ENCODE measurements at regions not wholly inside any gene's neighbourhood (a gene's known extent, or its start where the extent isn't known, plus 50 kb on each side); places are given as distances from the start of the nearest gene placed in this dataset.
"Not testable (repeated sequence)": the region's sequence is repeated elsewhere in the genome, so short reads cannot be mapped to it uniquely, and the experiment has no call there.

GRCh38 chr6:18595774-18596530 is 208.8 kb downstream of the RNF144B start:
- DNase-seq (ENCODE audit: low read depth), result peak; percentile 12

GRCh38 chr6:18596531-18596835 is 209.3 kb downstream of the RNF144B start:
- no peak for DNase-seq (ENCODE audit: low read depth)

- no peak for DNase-seq (ENCODE audit: low read depth)
These were observed 211.6 kb downstream of the RNF144B start for GRCh38 chr6:18598551-18599264.

GRCh38 chr6:18600255-18600654 is 213.1 kb downstream of the RNF144B start:
- no peak for DNase-seq (ENCODE audit: low read depth)

GRCh38 chr6:18601516-18602020 is 214.4 kb downstream of the RNF144B start:
- no peak for DNase-seq (ENCODE audit: low read depth)

- no peak for DNase-seq (ENCODE audit: low read depth)
These were observed 215.8 kb downstream of the RNF144B start for GRCh38 chr6:18602931-18603330.

- no peak for DNase-seq (ENCODE audit: low read depth)
These were observed 216.2 kb downstream of the RNF144B start for GRCh38 chr6:18603361-18603760.

GRCh38 chr6:18605841-18606240 is 218.7 kb downstream of the RNF144B start:
- no peak for DNase-seq (ENCODE audit: low read depth)

- no peak for DNase-seq (ENCODE audit: low read depth)
These were observed 222.6 kb downstream of the RNF144B start for GRCh38 chr6:18609715-18610114.

GRCh38 chr6:18613319-18613925 is 226.3 kb downstream of the RNF144B start:
- no peak for DNase-seq (ENCODE audit: low read depth)

- no peak for DNase-seq (ENCODE audit: low read depth)
These were observed 242.4 kb downstream of the RNF144B start for GRCh38 chr6:18629571-18629970.

GRCh38 chr6:18632670-18633410 is 245.7 kb downstream of the RNF144B start:
- no peak for DNase-seq (ENCODE audit: low read depth)

- no peak for DNase-seq (ENCODE audit: low read depth)
These were observed 247.8 kb downstream of the RNF144B start for GRCh38 chr6:18634912-18635311.

- DNase-seq (ENCODE audit: low read depth), result no peak
These were observed 253.0 kb downstream of the RNF144B start for GRCh38 chr6:18640134-18640533.

- DNase-seq (ENCODE audit: low read depth), result no peak
These were observed 253.6 kb downstream of the RNF144B start for GRCh38 chr6:18640754-18641153.

GRCh38 chr6:18654821-18655220 is 267.7 kb downstream of the RNF144B start:
- DNase-seq (ENCODE audit: low read depth), result no peak

- no peak for DNase-seq (ENCODE audit: low read depth)
These were observed 269.4 kb downstream of the RNF144B start for GRCh38 chr6:18656506-18656905.

GRCh38 chr6:18659994-18660393 is 272.8 kb downstream of the RNF144B start:
- not testable (repeated sequence) for DNase-seq (ENCODE audit: low read depth)

GRCh38 chr6:18663011-18663410 is 275.9 kb downstream of the RNF144B start:
- no peak for DNase-seq (ENCODE audit: low read depth)

GRCh38 chr6:18664401-18664800 is 277.3 kb downstream of the RNF144B start:
- DNase-seq (ENCODE audit: low read depth), result no peak

- no peak for DNase-seq (ENCODE audit: low read depth)
These were observed 280.5 kb downstream of the RNF144B start for GRCh38 chr6:18667612-18668011.

GRCh38 chr6:18668994-18669393 is 281.8 kb downstream of the RNF144B start:
- no peak for DNase-seq (ENCODE audit: low read depth)
